Urinary bladder (tissue), 3 donors: ENCODE measurements at regions not wholly inside any gene's neighbourhood (a gene's known extent, or its start where the extent isn't known, plus 50 kb on each side); places are given as distances from the start of the nearest gene placed in this dataset.

Experiments
- DNase-seq: peaks from one replicate; pipeline ENCODE4 v3.0.0-alpha.2; 2015; ENCODE audit errors: extremely low spot score
- H3K27ac ChIP-seq: one replicate; pipeline ENCODE4 v1.5.1; 2013; ENCODE audit warnings: low read depth, mild to moderate bottlenecking, moderate library complexity
- H3K36me3 ChIP-seq: one replicate; pipeline ENCODE4 v1.6.1; 2013; ENCODE audit warnings: mild to moderate bottlenecking, moderate library complexity; ENCODE audit not compliant: insufficient read depth
- H3K4me1 ChIP-seq: one replicate; pipeline ENCODE4 v1.6.1; 2013; ENCODE audit warnings: mild to moderate bottlenecking, moderate library complexity; ENCODE audit not compliant: insufficient read depth
- H3K4me3 ChIP-seq: one replicate; pipeline ENCODE4 v1.5.1; 2013; ENCODE audit warnings: low read depth, low read length
- WGBS: extraction: QIAGEN DNeasy Blood & Tissue Kit; methylation state at CpG from one replicate; pipeline ENCODE4 v1.1.7; 2013; 5-methylcytosine and 5-hydroxymethylcytosine counted together
- donor health status: healthy with polysubstance abuse.
- donor health status: healthy.

GRCh38 chr7:46549347-46549746, 628.3 kb upstream of the IGFBP3 start:
- no peak for DNase-seq
- 88% methylated on average over 1 of the region's 1 CpG for WGBS
- Histone ChIP-seq H3K4me3 (no peak overlapping the region), H3K4me1 (no peaks in the 10 kb centered on the region), H3K36me3 (no peaks in the 10 kb centered on the region), H3K27ac (peak overlapping the region; percentile 23)

GRCh38 chr7:46547044-46547443, 626.0 kb upstream of the IGFBP3 start:
- Histone ChIP-seq H3K36me3 (no peaks in the 10 kb centered on the region), H3K4me1 (no peaks in the 10 kb centered on the region), H3K4me3 (no peak overlapping the region), H3K27ac (no peak overlapping the region)
- DNase-seq = no peak

GRCh38 chr7:46545790-46546189, 624.7 kb upstream of the IGFBP3 start:
- H3K4me3 ChIP-seq = no peak overlapping the region
- WGBS = 82% methylated on average over 1 of the region's 1 CpG

DNA sequence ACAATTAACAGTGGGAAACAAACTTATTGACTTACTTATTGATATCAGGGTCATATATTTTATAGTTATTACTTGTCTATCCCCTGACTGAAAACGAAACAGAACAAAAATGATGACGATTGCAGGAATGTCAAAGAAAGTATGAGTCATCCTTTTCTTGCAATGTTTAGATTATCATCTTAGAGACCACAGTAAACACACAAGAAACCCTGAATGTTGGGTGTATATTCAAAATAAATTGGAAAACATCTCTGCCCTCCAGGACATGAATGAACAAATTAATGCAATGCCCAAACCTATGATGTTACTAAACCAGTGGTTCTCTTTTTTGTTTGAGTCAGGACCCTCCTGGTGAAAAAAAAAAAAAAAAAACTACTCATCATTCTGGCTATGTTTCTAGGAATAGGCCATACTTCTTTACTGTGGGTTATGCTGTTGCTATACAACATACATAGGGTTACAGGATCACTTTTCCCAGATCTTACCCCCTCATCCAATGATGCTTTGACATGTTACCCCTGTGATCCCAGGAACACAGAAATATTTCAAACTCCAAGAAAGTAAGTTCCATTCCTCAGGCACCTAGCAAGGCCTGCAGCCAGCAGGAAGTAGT, 623.4 kb upstream of the IGFBP3 start:
- WGBS = 12% methylated on average over 2 of the region's 2 CpGs
- Histone ChIP-seq H3K4me1 (no peaks in the 10 kb centered on the region), H3K4me3 (no peak overlapping the region), H3K27ac (no peak overlapping the region), H3K36me3 (no peaks in the 10 kb centered on the region)
- no peak for DNase-seq

More at GRCh38 chr7:46545790-46546189, 624.7 kb upstream of the IGFBP3 start:
- no peak for DNase-seq
- Histone ChIP-seq H3K4me1 (no peaks in the 10 kb centered on the region), H3K36me3 (no peaks in the 10 kb centered on the region), H3K27ac (no peak overlapping the region)

DNA sequence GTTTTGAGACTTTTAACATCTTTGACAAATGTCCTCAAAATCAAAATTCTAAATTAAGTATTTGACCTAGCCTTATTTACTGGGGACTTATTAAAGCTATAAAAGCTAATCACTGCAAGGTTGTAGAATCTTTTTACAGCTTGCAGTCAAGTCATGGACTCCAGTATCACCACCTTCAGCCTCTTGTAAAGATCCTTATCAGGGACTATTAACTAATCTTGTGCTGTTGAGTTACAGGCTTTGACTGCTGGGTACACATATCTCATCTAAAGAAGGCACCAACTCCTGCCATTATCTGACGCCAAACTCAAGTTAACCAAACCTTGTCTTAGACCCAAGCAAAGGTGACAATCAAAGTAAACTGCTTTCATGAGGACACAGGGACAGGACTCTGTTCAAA, 621.0 kb upstream of the IGFBP3 start:
- Histone ChIP-seq H3K4me3 (no peak overlapping the region), H3K27ac (no peak overlapping the region), H3K4me1 (no peaks in the 10 kb centered on the region), H3K36me3 (no peaks in the 10 kb centered on the region)
- 88% methylated on average over 1 of the region's 1 CpG for WGBS
- DNase-seq = no peak

DNA sequence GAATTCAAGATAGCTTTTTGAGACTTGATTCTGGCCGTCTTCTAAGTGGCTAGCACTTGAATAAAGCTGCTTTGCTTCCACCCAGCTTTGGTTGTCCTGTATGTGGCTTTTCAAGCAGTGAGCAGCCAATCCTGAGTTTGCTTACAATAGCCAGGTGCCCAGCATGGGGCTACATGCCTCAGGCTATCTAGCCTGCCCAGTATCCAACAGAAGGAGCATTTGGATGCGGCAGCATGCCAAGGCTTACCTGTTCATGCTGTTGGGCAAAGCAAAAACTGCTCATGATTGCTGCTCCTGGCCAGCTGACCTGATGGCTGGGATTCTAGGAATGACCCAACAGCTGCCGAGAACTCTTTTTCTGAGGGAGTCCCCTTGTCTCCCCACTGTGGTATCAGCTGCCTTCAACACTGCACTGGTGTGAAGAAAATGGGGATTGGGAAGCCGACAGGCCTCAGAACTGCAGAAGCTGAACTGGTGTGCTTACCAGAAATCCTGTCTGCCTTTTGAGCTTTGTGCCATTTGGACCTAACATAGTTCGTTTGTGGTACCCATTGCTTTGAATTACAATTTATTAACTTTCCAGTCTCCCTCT, 618.9 kb upstream of the IGFBP3 start:
- H3K4me3 ChIP-seq = no peak overlapping the region
- H3K27ac ChIP-seq = no peak overlapping the region
- H3K4me1 ChIP-seq = no peaks in the 10 kb centered on the region
- no peak for DNase-seq
- no peaks in the 10 kb centered on the region for H3K36me3 ChIP-seq
- WGBS = 88% methylated on average over 5 of the region's 5 CpGs

DNA sequence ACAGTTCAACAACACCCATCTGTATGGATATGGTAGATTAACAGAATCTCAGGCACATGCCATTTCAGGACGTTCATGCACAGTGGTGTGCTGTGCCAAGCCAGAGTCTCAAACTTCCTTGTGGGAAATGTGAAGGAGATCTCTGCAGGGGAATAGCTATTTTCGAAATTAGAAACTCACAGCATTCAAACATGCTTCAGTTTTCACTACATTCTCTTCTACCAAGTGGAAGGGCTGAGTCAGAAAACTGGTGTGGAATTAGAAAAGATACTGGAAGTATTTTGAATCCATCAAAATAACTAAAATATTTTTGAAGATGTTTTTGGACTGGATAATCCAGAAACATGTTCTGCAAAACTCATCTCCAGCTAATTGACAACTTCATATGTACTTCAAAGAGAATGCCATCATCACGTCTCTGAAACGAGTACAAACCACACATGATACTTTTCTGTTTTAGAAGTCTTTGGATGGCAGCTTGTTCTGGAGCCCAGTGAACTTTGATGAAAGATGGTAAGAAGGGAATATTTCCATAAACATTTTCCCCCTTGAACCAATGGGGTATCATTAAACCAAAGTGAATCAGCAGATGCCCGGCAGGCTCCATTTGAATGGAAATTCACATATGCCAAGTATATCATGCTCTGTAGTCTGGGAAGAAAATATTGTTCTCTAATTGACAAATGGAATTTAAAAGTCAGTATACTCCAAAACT, 616.3 kb upstream of the IGFBP3 start:
- Histone ChIP-seq H3K27ac (no peak overlapping the region), H3K4me1 (no peaks in the 10 kb centered on the region), H3K36me3 (no peaks in the 10 kb centered on the region), H3K4me3 (no peak overlapping the region)
- no peak for DNase-seq
- 70% methylated on average over 5 of the region's 5 CpGs for WGBS

DNA sequence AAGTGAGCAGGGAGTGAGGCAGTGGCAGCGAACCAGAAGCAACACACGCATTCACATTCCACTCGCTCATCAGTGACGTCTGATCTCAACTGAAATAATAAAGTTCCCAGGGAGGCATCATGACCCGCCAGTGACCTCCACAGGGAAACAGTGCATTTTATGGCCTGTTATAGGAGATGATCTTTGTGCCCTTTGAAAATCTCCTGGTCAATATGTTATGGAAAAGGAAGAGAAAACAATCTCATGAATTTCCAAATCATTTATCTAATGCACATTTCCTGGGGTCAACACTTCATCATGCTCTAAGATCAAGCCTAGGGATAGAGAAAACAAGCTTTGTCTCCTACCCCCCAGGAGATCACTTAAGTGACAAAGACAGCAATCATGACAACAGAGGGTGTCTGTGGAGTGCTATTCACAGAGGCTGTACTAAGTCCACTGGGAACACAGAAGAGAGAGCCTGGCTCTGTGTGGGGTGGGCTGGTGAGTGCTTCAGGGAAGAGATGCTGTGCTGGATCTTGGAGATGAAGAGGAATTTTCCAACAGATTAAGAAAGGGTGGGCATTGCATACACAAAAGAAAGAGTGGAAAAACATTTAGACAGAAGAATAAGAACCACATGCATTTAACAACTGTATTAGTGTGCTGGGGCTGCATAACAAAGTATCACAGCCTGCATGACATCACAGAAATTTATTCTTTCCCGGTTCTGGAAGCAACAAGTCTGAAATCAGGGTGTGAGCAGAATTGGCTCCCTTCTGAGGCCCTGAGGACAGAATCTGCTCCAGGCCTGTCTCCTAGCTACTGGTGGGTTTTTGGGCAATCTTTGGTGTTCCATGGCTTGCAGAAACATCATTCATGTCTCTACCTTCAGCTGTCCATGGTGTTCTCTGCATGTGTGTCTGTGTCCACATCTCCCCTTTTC, 613.9 kb upstream of the IGFBP3 start:
- H3K4me3 ChIP-seq = no peak overlapping the region
- H3K4me1 ChIP-seq = no peaks in the 10 kb centered on the region
- no peaks in the 10 kb centered on the region for H3K36me3 ChIP-seq
- WGBS = 59% methylated on average over 6 of the region's 6 CpGs
- no peak for DNase-seq
- H3K27ac ChIP-seq = no peak overlapping the region

GRCh38 chr7:46533946-46534345, 612.9 kb upstream of the IGFBP3 start:
- Histone ChIP-seq H3K4me1 (no peaks in the 10 kb centered on the region), H3K36me3 (no peaks in the 10 kb centered on the region), H3K4me3 (no peak overlapping the region), H3K27ac (no peak overlapping the region)
- WGBS = 95% methylated on average over 3 of the region's 3 CpGs
- no peak for DNase-seq

- 88% methylated on average over 2 of the region's 2 CpGs for WGBS
- H3K4me3 ChIP-seq = no peak overlapping the region
- H3K27ac ChIP-seq = no peak overlapping the region
- no peaks in the 10 kb centered on the region for H3K36me3 ChIP-seq
- no peaks in the 10 kb centered on the region for H3K4me1 ChIP-seq
- DNase-seq = no peak
Observed at GRCh38 chr7:46532571-46532970, 611.5 kb upstream of the IGFBP3 start.

DNA sequence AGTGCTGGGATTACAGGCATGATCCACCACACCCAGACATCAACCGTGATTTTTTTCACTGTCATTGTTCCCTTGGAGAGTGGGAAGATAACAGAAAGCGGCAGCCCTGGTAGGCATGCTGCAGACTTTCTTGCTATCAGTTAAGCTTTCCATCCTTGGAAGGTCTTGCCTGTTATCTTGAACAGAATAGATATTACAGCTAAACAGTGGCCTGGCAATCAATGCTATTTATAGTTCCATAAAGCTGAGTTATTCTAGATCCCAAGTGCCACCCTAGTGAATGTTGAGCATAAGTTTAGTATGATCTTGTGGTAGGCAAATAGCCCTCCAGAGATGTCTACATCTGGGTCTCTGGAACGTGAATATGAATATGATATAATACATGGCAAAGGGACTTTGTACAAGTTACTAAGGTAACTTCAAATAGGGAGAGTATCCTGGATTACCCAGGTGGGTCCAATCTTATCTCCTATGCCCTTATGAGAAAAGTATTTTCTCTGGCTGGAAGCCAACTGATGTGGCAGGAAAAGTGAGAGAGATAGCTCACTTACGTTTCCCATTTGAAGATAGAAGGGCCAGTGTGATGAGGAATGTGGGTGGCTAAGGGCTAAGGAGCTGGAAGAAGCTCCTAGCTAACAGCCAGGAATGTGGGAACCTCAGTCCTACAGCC, 609.1 kb upstream of the IGFBP3 start:
- no peaks in the 10 kb centered on the region for H3K36me3 ChIP-seq
- WGBS = 75% methylated on average over 4 of the region's 4 CpGs
- no peak overlapping the region for H3K27ac ChIP-seq
- no peaks in the 10 kb centered on the region for H3K4me1 ChIP-seq
- H3K4me3 ChIP-seq = no peak overlapping the region
- no peak for DNase-seq

- Histone ChIP-seq H3K4me1 (no peaks in the 10 kb centered on the region), H3K27ac (no peak overlapping the region), H3K4me3 (no peak overlapping the region), H3K36me3 (no peaks in the 10 kb centered on the region)
- DNase-seq = no peak
Observed at GRCh38 chr7:46527360-46527759, 606.3 kb upstream of the IGFBP3 start.

GRCh38 chr7:46525876-46526275, 604.8 kb upstream of the IGFBP3 start:
- no peak overlapping the region for H3K4me3 ChIP-seq
- 82% methylated on average over 5 of the region's 5 CpGs for WGBS
- DNase-seq = no peak

More at GRCh38 chr7:46525876-46526275, 604.8 kb upstream of the IGFBP3 start:
- Histone ChIP-seq H3K36me3 (no peaks in the 10 kb centered on the region), H3K27ac (no peak overlapping the region), H3K4me1 (no peaks in the 10 kb centered on the region)
